ENCODE measurements at regions not wholly inside any gene's neighbourhood (a gene's known extent, or its start where the extent isn't known, plus 50 kb on each side); places are given as distances from the start of the nearest gene placed in this dataset.
A peak's percentile ranks its signal among the peaks of the same experiment; 100 is the strongest.
"Not testable (repeated sequence)": the region's sequence is repeated elsewhere in the genome, so short reads cannot be mapped to it uniquely, and the experiment has no call there.

GRCh38 chr7:89773611-89774010 is 380.7 kb upstream of the STEAP1 start:
- DNase-seq: no peak

GRCh38 chr7:89775459-89775858 is 378.8 kb upstream of the STEAP1 start:
- no peak for DNase-seq

- DNase-seq: no peak
Observed at GRCh38 chr7:89776980-89777379, 377.3 kb upstream of the STEAP1 start.

GRCh38 chr7:89777499-89777898 is 376.8 kb upstream of the STEAP1 start:
- no peak for DNase-seq

- DNase-seq: no peak
Observed at GRCh38 chr7:89780291-89780690, 374.0 kb upstream of the STEAP1 start.

- no peak for DNase-seq
Observed at GRCh38 chr7:89796481-89796880, 357.8 kb upstream of the STEAP1 start.

- no peak for DNase-seq
Observed at GRCh38 chr7:89797965-89798598, 356.2 kb upstream of the STEAP1 start.

GRCh38 chr7:89798599-89798996 is 355.7 kb upstream of the STEAP1 start:
- no peak for DNase-seq

- DNase-seq: no peak
Observed at GRCh38 chr7:89800761-89801160, 353.5 kb upstream of the STEAP1 start.

GRCh38 chr7:89809291-89809690 is 345.0 kb upstream of the STEAP1 start:
- no peak for DNase-seq

- no peak for DNase-seq
Observed at GRCh38 chr7:89813081-89813480, 341.2 kb upstream of the STEAP1 start.

GRCh38 chr7:89826121-89826520 is 328.1 kb upstream of the STEAP1 start:
- DNase-seq: no peak

GRCh38 chr7:89826557-89826956 is 327.7 kb upstream of the STEAP1 start:
- DNase-seq: no peak

GRCh38 chr7:89837515-89837914 is 316.8 kb upstream of the STEAP1 start:
- peak; percentile 1 for DNase-seq

GRCh38 chr7:89839329-89839728 is 314.9 kb upstream of the STEAP1 start:
- no peak for DNase-seq

GRCh38 chr7:89845952-89846351 is 308.3 kb upstream of the STEAP1 start:
- no peak for DNase-seq

GRCh38 chr7:89849052-89849451 is 305.2 kb upstream of the STEAP1 start:
- no peak for DNase-seq

- DNase-seq: not testable (repeated sequence)
Observed at GRCh38 chr7:89857053-89857452, 297.2 kb upstream of the STEAP1 start.

GRCh38 chr7:89857767-89858166 is 296.5 kb upstream of the STEAP1 start:
- DNase-seq: no peak

- no peak for DNase-seq
Observed at GRCh38 chr7:89887489-89887888, 266.8 kb upstream of the STEAP1 start.

GRCh38 chr7:89908736-89909135 is 245.5 kb upstream of the STEAP1 start:
- no peak for DNase-seq

- DNase-seq: no peak
Observed at GRCh38 chr7:89914711-89915110, 239.6 kb upstream of the STEAP1 start.

- DNase-seq: no peak
Observed at GRCh38 chr7:89926194-89926593, 228.1 kb upstream of the STEAP1 start.

- DNase-seq: no peak
Observed at GRCh38 chr7:89926701-89927100, 227.6 kb upstream of the STEAP1 start.

- no peak for DNase-seq
Observed at GRCh38 chr7:89927762-89928161, 226.5 kb upstream of the STEAP1 start.

GRCh38 chr7:89928451-89928850 is 225.8 kb upstream of the STEAP1 start:
- DNase-seq: no peak

Data from EL (cell line).